HUES6 (cell line): ENCODE measurements at regions not wholly inside any gene's neighbourhood (a gene's known extent, or its start where the extent isn't known, plus 50 kb on each side); places are given as distances from the start of the nearest gene placed in this dataset.

ENCODE experiments used
- H3K27ac ChIP-seq: 2 replicates; pipeline ENCODE4 v1.7.0; 2013; ENCODE audit warnings: low read depth, mild to moderate bottlenecking, low read length, inconsistent platforms
- H3K27me3 ChIP-seq: 2 replicates; pipeline ENCODE4 v1.6.1; 2013; ENCODE audit warnings: low read length; ENCODE audit not compliant: control insufficient read depth, insufficient read depth
- H3K36me3 ChIP-seq: 2 replicates; pipeline ENCODE4 v1.6.1; 2013; ENCODE audit warnings: low read length; ENCODE audit not compliant: control insufficient read depth, insufficient read depth
- H3K4me1 ChIP-seq: 2 replicates; pipeline ENCODE4 v1.6.1; 2013; ENCODE audit warnings: low read length; ENCODE audit not compliant: control insufficient read depth, insufficient read depth
- H3K4me3 ChIP-seq: 2 replicates; pipeline ENCODE4 v1.5.1; 2013; ENCODE audit warnings: low read depth, low read length
- H3K9ac ChIP-seq: one replicate; pipeline ENCODE4 v1.6.1; 2013; ENCODE audit warnings: mild to moderate bottlenecking, low read length
- H3K9me3 ChIP-seq: 2 replicates; pipeline ENCODE4 v1.6.1; 2013; ENCODE audit warnings: low read depth, low read length; ENCODE audit not compliant: control insufficient read depth, insufficient read depth

DNA sequence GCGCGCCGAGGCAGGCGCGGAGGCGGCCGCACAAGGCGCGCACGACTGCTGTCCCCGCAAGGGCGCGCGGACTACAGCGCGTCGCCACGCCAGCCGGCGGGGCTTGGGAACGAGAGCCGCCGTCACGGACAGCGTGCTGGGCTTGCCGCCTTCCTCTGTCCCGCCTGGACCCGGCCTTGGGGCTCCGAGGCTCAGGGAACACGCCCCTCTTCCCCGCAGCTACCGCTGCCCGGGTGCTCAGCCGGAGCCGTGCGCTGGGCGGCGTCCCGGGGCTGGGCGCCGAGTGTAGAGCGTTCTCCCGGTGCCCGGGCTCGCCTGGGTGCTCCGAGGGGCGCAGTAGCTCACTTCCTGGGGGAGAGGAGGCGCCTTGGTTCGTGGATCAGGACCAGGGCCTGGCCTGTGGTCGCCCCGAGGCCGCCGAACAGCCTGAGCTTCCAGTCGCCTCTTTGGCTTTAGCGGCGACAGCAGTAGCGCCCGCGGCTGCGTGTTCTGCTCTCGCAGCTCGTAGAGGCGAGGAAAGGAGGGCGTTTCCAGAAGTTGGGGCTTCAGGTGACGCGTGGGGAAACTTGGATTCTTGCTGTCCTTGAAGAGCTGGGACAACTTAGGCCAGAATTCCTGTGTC is 226.7 kb upstream of the C2CD4B start:
- Histone ChIP-seq H3K27ac (no peak overlapping the region), H3K36me3 (no peaks in the 10 kb centered on the region), H3K4me3 (peak overlapping the region; percentile 99), H3K9ac (peak overlapping the region; percentile 79), H3K9me3 (no peaks in the 10 kb centered on the region), H3K27me3 (peaks cover 14% of the 10 kb centered on the region), H3K4me1 (peaks cover 8% of the 10 kb centered on the region; the same call in 1 of the 2 replicates)

DNA sequence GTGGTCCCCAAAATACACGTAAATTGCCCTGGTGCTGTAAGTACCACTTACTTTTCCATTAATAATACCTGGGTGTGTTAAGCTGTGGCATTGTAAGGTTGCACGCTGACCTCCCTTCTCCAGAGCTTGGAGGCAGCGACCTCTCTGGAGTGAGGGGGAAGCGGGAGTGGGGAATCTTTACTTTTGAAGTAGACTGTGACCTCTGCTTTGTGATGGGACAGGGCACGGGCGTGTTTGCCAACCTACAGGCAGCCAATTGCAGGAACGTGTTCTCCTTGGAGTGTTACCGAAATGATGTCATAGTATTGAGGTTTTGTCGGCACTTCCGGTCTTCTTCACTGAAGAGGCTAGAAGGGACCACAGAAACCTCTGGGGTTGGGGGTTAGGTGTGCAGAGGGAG is 227.3 kb upstream of the C2CD4B start:
- H3K27me3 ChIP-seq, result peaks cover 14% of the 10 kb centered on the region
- H3K9ac ChIP-seq, result peak overlapping the region; percentile 79
- peak overlapping the region; percentile 99 for H3K4me3 ChIP-seq
- H3K9me3 ChIP-seq, result peaks cover 3% of the 10 kb centered on the region; the same call in 1 of the 2 replicates
- no peak overlapping the region for H3K27ac ChIP-seq
- peaks cover 8% of the 10 kb centered on the region; the same call in 1 of the 2 replicates for H3K4me1 ChIP-seq
- no peaks in the 10 kb centered on the region for H3K36me3 ChIP-seq

DNA sequence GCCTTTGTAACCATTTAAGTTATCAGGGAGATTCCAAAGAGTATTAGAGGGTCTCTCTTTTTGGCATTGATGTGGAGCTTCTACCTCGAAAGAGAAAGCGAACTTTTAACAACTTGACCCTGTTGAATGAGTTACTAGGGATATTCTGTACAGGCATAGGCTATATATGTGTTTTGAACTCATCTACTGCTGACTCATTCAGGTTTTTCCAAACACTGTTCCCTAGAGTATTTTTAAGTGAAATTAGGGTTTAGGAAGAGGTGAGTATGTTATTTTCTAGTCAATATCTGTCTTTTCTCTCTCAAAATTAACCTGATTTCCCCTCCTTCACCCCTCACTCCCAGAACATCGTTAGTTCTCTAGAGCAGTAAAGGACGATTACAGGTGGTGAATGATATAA is 228.1 kb upstream of the C2CD4B start:
- Histone ChIP-seq H3K27me3 (peaks cover 14% of the 10 kb centered on the region), H3K9me3 (peaks cover 10% of the 10 kb centered on the region; the same call in 1 of the 2 replicates), H3K36me3 (no peaks in the 10 kb centered on the region), H3K9ac (no peak overlapping the region), H3K4me3 (no peak overlapping the region; the same call in 1 of the 2 replicates), H3K27ac (no peak overlapping the region), H3K4me1 (peaks cover 8% of the 10 kb centered on the region; the same call in 1 of the 2 replicates)

DNA sequence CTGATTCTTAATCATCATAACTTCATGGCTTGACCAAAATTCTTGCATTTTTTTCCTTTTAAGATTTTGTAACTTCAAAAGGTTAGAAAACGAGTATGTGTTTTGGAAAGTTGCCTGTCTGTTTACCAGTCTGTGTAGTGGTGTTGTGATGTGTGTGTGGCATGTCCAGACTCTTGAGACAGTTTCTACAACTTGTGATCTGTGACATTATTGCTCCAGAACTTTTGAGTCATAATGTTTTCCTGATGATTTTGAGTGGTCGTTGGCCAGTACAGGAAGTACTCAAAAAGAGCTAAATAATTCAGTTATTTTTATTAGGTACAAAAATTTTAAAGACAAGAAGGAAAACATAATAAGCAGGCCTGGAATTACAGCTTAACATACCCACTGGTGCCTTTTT is 229.0 kb upstream of the C2CD4B start:
- peaks cover 18% of the 10 kb centered on the region for H3K9me3 ChIP-seq
- H3K4me1 ChIP-seq, result peaks cover 8% of the 10 kb centered on the region; the same call in 1 of the 2 replicates
- no peak overlapping the region for H3K27ac ChIP-seq
- no peak overlapping the region for H3K9ac ChIP-seq
- no peak overlapping the region for H3K4me3 ChIP-seq
- peaks cover 14% of the 10 kb centered on the region for H3K27me3 ChIP-seq
- no peaks in the 10 kb centered on the region for H3K36me3 ChIP-seq

DNA sequence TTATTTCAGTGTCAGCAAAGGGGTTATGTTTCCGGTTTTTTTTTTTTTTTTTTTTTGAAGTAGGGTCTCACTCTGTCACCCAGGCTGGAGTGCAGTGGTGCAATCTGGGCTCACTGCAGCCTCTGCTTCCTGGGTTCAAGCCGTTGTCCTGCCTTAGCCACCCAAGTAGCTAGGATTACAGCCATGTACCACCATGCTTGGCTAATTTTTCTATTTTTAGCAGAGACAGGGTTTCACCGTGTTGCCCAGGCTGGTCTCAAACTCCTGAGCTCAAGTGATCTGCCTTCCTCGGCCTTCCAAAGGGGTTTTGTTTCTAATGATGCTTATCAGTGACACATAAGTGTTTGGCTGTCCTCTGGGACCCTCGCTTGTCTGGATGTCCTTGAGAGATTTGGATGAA is 235.7 kb upstream of the C2CD4B start:
- no peak overlapping the region for H3K9ac ChIP-seq
- H3K27me3 ChIP-seq, result no peaks in the 10 kb centered on the region
- no peaks in the 10 kb centered on the region; the same call in 1 of the 2 replicates for H3K4me1 ChIP-seq
- no peak overlapping the region for H3K27ac ChIP-seq
- H3K9me3 ChIP-seq, result peaks cover 41% of the 10 kb centered on the region
- H3K36me3 ChIP-seq, result no peaks in the 10 kb centered on the region
- H3K4me3 ChIP-seq, result no peak overlapping the region

DNA sequence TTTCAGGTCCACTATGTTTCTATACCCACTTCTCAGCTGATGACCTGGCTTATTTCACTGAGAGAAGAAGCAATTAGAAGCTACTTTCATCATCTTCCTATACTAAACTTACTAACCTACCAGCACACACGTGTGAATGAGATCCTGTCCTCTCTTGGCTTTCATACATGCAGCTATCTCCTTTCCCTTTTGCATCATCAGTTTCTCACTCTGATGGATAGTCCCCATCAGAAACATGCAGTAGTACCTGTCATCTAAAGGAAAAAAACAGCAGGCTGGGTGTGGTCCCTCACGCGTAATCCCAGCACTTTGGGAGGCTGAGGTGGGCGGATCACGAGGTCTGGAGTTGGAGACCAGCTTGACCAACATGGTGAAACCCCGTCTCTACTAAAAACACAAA is 237.6 kb upstream of the C2CD4B start:
- H3K27ac ChIP-seq, result no peak overlapping the region
- no peak overlapping the region for H3K9ac ChIP-seq

DNA sequence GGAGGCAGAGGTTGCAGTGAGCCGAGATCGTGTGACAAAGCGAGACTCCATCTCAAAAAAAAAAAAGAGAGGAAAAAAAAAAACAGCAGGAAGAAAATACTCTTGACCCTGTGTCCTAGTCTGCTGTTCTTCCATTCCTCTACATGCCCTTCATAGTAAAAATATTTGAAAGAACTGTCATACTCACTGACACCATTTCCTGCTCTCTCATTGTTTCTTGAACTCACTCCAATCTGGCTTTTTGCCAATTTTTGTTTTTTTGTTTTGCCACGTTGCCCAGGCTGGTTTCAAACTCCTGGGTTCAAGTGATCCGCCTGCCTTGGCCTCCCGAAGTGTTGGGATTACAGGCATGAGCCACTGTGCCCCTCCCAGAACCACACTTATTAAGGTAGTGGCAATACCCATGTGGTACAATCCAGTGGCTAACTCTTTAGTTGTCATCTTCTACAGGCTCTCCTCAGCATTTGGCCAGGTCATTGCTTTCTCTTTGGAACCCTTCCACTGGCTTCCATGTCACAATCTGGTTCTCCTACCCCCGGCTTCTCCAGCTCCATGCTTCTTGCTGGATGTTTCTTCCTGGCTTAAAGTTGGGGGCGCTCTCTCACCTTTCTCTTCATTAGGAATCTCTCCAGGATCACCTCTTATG is 238.2 kb upstream of the C2CD4B start:
- peaks cover 31% of the 10 kb centered on the region for H3K9me3 ChIP-seq
- H3K9ac ChIP-seq, result no peak overlapping the region
- H3K4me1 ChIP-seq, result no peaks in the 10 kb centered on the region; the same call in 1 of the 2 replicates
- no peak overlapping the region for H3K4me3 ChIP-seq
- H3K36me3 ChIP-seq, result no peaks in the 10 kb centered on the region
- no peaks in the 10 kb centered on the region for H3K27me3 ChIP-seq
- H3K27ac ChIP-seq, result no peak overlapping the region

More for the DNA sequence above, 237.6 kb upstream of the C2CD4B start:
- Histone ChIP-seq H3K36me3 (no peaks in the 10 kb centered on the region), H3K4me3 (no peak overlapping the region), H3K9me3 (peaks cover 36% of the 10 kb centered on the region), H3K4me1 (no peaks in the 10 kb centered on the region; the same call in 1 of the 2 replicates), H3K27me3 (no peaks in the 10 kb centered on the region)

DNA sequence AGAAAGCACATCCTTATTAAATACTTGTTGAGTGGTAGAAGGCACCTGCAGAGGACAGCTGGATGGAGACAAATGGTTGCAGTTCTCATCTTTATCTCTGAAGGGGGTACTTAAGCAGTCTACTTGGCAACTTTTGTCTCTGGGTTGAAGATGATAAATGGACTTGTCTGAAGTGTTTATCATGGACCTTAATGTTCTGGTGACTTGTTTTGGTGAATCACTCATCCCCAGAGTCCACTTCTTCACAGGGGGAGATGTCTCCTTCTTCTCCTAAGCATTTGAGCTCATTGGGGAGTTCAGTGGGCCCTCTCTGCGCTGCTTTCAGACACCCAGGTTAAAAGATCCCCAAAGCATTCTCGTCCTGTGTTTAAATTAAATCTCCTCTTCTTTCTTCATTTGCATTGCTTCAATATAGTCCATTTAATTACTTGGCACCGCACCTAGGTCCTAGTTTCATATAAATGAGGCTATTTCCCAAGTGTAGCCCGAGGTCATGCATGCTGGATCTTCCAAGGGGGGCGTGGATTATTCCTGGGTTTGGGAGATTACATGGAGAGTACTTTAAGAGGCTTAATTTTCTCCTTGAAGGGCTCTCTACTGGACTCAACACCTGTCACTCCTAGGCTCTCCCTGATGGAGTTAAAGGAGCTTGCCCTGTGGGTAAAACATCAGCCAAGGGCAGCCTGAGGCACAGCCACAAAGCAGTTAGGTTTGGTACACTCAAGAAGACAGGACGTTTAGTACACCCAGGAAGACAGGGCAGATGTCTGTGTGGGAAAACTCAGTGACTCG is 239.3 kb upstream of the C2CD4B start:
- no peaks in the 10 kb centered on the region for H3K27me3 ChIP-seq
- no peak overlapping the region for H3K27ac ChIP-seq
- peaks cover 21% of the 10 kb centered on the region for H3K9me3 ChIP-seq
- H3K4me1 ChIP-seq, result no peaks in the 10 kb centered on the region; the same call in 1 of the 2 replicates
- no peak overlapping the region for H3K4me3 ChIP-seq
- H3K36me3 ChIP-seq, result no peaks in the 10 kb centered on the region
- H3K9ac ChIP-seq, result no peak overlapping the region

DNA sequence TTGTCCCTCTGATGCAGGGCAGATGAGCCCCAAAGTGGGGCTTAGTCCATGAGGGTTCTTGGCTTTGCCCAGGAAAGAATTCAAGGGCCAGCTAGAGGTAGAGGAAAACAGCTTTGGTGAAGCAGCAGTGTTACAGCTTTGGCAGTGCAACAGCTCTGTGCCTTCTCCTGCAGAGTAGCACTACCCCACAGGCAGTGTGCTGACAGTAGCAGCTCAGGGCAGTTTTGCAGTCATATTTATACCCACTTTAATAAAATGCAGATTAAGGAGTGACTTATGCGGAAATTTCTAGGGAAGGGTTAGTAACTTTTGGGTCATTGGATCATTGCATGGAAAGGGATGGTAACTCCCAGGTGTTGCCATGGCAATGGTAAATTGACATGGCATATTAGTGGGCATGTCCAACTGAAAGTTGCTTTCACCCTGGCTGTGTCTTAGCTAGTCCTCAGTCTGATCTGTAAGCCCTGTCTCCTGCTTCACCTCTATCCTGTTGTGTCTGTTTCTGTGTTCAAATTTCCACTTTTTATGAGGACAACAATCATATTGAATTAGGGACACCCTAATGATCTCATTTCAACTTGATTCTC is 241.3 kb upstream of the C2CD4B start:
- Histone ChIP-seq H3K9ac (no peak overlapping the region), H3K27me3 (no peaks in the 10 kb centered on the region), H3K9me3 (peaks cover 3% of the 10 kb centered on the region; the same call in 1 of the 2 replicates), H3K36me3 (no peaks in the 10 kb centered on the region), H3K4me3 (no peak overlapping the region), H3K4me1 (no peaks in the 10 kb centered on the region; the same call in 1 of the 2 replicates), H3K27ac (no peak overlapping the region)

DNA sequence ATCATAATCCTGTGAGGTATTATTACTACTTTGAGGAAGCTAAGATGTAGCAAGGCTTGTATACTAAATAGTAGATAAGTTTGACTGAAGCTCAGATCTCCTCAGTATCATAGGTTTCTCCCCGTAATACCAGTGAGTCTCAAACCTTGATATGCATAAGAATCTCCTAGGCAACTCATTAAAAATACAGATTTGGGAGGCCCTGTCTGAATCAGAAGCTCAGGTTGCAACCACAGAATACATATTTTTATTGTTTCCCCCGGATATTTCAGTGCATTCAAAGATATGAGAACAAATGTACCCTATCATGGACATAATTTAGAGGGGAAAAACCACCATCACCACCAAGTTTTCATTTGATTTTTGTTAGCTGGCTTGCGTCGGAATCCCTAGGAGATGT is 242.1 kb upstream of the C2CD4B start:
- Histone ChIP-seq H3K9me3 (no peaks in the 10 kb centered on the region), H3K36me3 (no peaks in the 10 kb centered on the region)

More for the DNA sequence above, 242.1 kb upstream of the C2CD4B start:
- H3K4me3 ChIP-seq, result no peak overlapping the region
- no peak overlapping the region for H3K9ac ChIP-seq
- no peak overlapping the region for H3K27ac ChIP-seq
- H3K4me1 ChIP-seq, result no peaks in the 10 kb centered on the region; the same call in 1 of the 2 replicates
- no peaks in the 10 kb centered on the region for H3K27me3 ChIP-seq
